GM23338 (cell line): ENCODE measurements at regions not wholly inside any gene's neighbourhood (a gene's known extent, or its start where the extent isn't known, plus 50 kb on each side); places are given as distances from the start of the nearest gene placed in this dataset.

Source experiments
- ATAC-seq: fragments of 200-7000 bp; cut with Tn5 transposase; 3 replicates; pipeline ENCODE4 v1.9.1; 2020
- DNase-seq: peaks from one replicate; pipeline ENCODE4 v3.0.0-alpha.2; 2015; ENCODE audit warnings: low spot score
- H2AFZ ChIP-seq: fragments of 200-600 bp; sonication (generic); 2 replicates; pipeline ENCODE4 v1.8.0; 2016; ENCODE audit warnings: antibody characterized with exemption, mild to moderate bottlenecking, moderate library complexity
- H3F3A ChIP-seq: fragments of 200-600 bp; sonication (generic); replicated peaks from 2 replicates; pipeline ENCODE4 v1.8.0; 2017; ENCODE audit warnings: antibody characterized with exemption, mixed run types, low read depth
- H3K27ac ChIP-seq: fragments of 200-600 bp; sonication (generic); 2 replicates; pipeline ENCODE4 v1.6.1; 2016; ENCODE audit warnings: low read depth
- H3K27me3 ChIP-seq: fragments of 200-600 bp; sonication (generic); 2 replicates; pipeline ENCODE4 v1.8.0; 2016; ENCODE audit warnings: mild to moderate bottlenecking, mixed run types, moderate library complexity; ENCODE audit not compliant: insufficient read depth
- H3K36me3 ChIP-seq: fragments of 200-600 bp; sonication (generic); 2 replicates; pipeline ENCODE4 v1.8.0; 2016; ENCODE audit warnings: mild to moderate bottlenecking; ENCODE audit not compliant: insufficient read depth
- H3K4me1 ChIP-seq: fragments of 200-600 bp; sonication (generic); 2 replicates; pipeline ENCODE4 v1.8.0; 2016; ENCODE audit warnings: mild to moderate bottlenecking, moderate library complexity; ENCODE audit not compliant: insufficient read depth
- H3K4me2 ChIP-seq: fragments of 200-600 bp; sonication (generic); 2 replicates; pipeline ENCODE4 v1.7.1; 2017; ENCODE audit warnings: mixed run types
- H3K4me3 ChIP-seq: fragments of 200-600 bp; sonication (generic); 2 replicates; pipeline ENCODE4 v1.6.1; 2016; ENCODE audit warnings: mixed run types
- H3K79me2 ChIP-seq: fragments of 200-600 bp; sonication (generic); replicated peaks from 2 replicates; pipeline ENCODE4 v1.8.0; 2017; ENCODE audit warnings: mild to moderate bottlenecking; ENCODE audit not compliant: insufficient read depth
- H3K9me2 ChIP-seq: fragments of 200-600 bp; sonication (generic); 2 replicates; pipeline ENCODE4 v1.8.0; 2017; ENCODE audit not compliant: insufficient read depth
- H4K20me1 ChIP-seq: fragments of 200-600 bp; sonication (generic); replicated peaks from 2 replicates; pipeline ENCODE4 v1.8.0; 2017; ENCODE audit warnings: mild to moderate bottlenecking; ENCODE audit not compliant: insufficient read depth
- H3K27ac Mint-ChIP-seq: 2 replicates; pipeline ENCODE4 v1.8.0; 2020; ENCODE audit warnings: inconsistent platforms, mild to moderate bottlenecking, moderate library complexity, mixed read lengths
- H3K27me3 Mint-ChIP-seq: 3 replicates; pipeline ENCODE4 v1.8.0; 2022; ENCODE audit warnings: low read depth, mild to moderate bottlenecking, moderate library complexity, mixed read lengths, inconsistent platforms; ENCODE audit not compliant: insufficient read depth, poor library complexity
- H3K36me3 Mint-ChIP-seq: 3 replicates; pipeline ENCODE4 v1.8.0; 2021; ENCODE audit warnings: low read depth, mild to moderate bottlenecking, inconsistent platforms, moderate library complexity, mixed read lengths
- H3K4me1 Mint-ChIP-seq: 3 replicates; pipeline ENCODE4 v1.8.0; 2020; ENCODE audit warnings: mild to moderate bottlenecking, inconsistent platforms, mixed read lengths
- H3K4me3 Mint-ChIP-seq: 3 replicates; pipeline ENCODE4 v1.8.0; 2021; ENCODE audit warnings: moderate library complexity, mild to moderate bottlenecking, inconsistent platforms, mixed read lengths
- H3K9me3 Mint-ChIP-seq: 3 replicates; pipeline ENCODE4 v1.8.0; 2020; ENCODE audit warnings: moderate library complexity, mild to moderate bottlenecking, inconsistent platforms, mixed read lengths
- CTCF ChIP-seq, 2 experiments: fragments of 200-600 bp in 1 of 2; sonication (generic) in 1 of 2; conservative IDR thresholded peaks; 2 replicates each; pipeline versions ENCODE4 v1.5.1 to v1.6.1; 2016 to 2017; ENCODE audit warnings: antibody characterized with exemption in 2 of 2, low read depth in 2 of 2, mild to moderate bottlenecking in 2 of 2, moderate library complexity in 1 of 2
- ETS1 ChIP-seq: IDR thresholded peaks from 2 replicates; pipeline ENCODE4 v1.6.1; 2016; ENCODE audit warnings: antibody characterized with exemption
- EZH2 ChIP-seq: fragments of 200-600 bp; sonication (generic); IDR thresholded peaks from one replicate; pipeline ENCODE4 v1.8.0; 2017; ENCODE audit warnings: antibody characterized with exemption, mild to moderate bottlenecking, low read depth; ENCODE audit not compliant: unreplicated experiment
- EZH2phosphoT487 ChIP-seq: fragments of 200-600 bp; sonication (generic); IDR thresholded peaks from one replicate; pipeline ENCODE4 v1.8.1; 2018; ENCODE audit warnings: antibody characterized with exemption; ENCODE audit not compliant: unreplicated experiment
- JUNB ChIP-seq: IDR thresholded peaks from one replicate; pipeline ENCODE4 v1.6.1; 2016; ENCODE audit warnings: antibody characterized with exemption; ENCODE audit not compliant: unreplicated experiment
- NANOG ChIP-seq: IDR thresholded peaks from 2 replicates; pipeline ENCODE4 v1.6.1; 2016; ENCODE audit warnings: antibody characterized with exemption, borderline replicate concordance
- REST ChIP-seq: IDR thresholded peaks from one replicate; pipeline ENCODE4 v1.6.1; 2018; ENCODE audit warnings: antibody characterized with exemption; ENCODE audit not compliant: unreplicated experiment
- ZNF331 ChIP-seq: fragments of 250-450 bp; sonication (Bioruptor Pico); IDR thresholded peaks from 2 replicates; pipeline ENCODE4 v1.5.0; 2020; ENCODE audit warnings: low read depth, mild to moderate bottlenecking, moderate library complexity
- ZNF462 ChIP-seq: fragments of 250-450 bp; sonication (Bioruptor Pico); IDR thresholded peaks from 2 replicates; pipeline ENCODE4 v1.5.0; 2020; ENCODE audit warnings: mild to moderate bottlenecking, moderate library complexity

GRCh38 chr18:46350598-46351159 is 246.5 kb downstream of the HAUS1 start (continued):
- TF ChIP-seq ETS1 (no peak), ZNF462 (CRISPR knock-in tag) (no peak)

GRCh38 chr18:46352520-46353250 is 248.5 kb downstream of the HAUS1 start:
- H3F3A ChIP-seq = no peaks in the 10 kb centered on the region
- H3K27me3 ChIP-seq = no peaks in the 10 kb centered on the region
- H4K20me1 ChIP-seq = no peaks in the 10 kb centered on the region; the same call in 1 of the 2 replicates
- H3K9me3 Mint-ChIP-seq = no peaks in the 10 kb centered on the region
- H3K4me2 ChIP-seq = no peak overlapping the region
- H3K27me3 Mint-ChIP-seq = peaks cover 8% of the 10 kb centered on the region
- H3K27ac Mint-ChIP-seq = no peak overlapping the region
- no peak overlapping the region for H3K4me3 ChIP-seq
- H3K4me1 ChIP-seq = no peaks in the 10 kb centered on the region
- no peak overlapping the region for H3K27ac ChIP-seq
- no peaks in the 10 kb centered on the region; the same call in 2 of the 3 replicates for H3K4me1 Mint-ChIP-seq
- H3K36me3 ChIP-seq = no peaks in the 10 kb centered on the region
- no peaks in the 10 kb centered on the region for H3K79me2 ChIP-seq
- H3K9me2 ChIP-seq = no peaks in the 10 kb centered on the region
- H3K4me3 Mint-ChIP-seq = no peak overlapping the region
- H3K36me3 Mint-ChIP-seq = no peaks in the 10 kb centered on the region; the same call in 2 of the 3 replicates
- ATAC-seq (no peak), DNase-seq (no peak)
- no peak overlapping the region for H2AFZ ChIP-seq
- no peak for TF ChIP-seq JUNB
- TF ChIP-seq REST = no peak
- no peak for TF ChIP-seq ZNF331 (CRISPR knock-in tag)
- TF ChIP-seq CTCF (conservative IDR thresholded peaks at IDR 0.05; ENCODE audit: low read depth in 2 of 2) = no peak
- no peak for TF ChIP-seq ETS1
- TF ChIP-seq NANOG = no peak
- no peak for TF ChIP-seq EZH2phosphoT487
- TF ChIP-seq EZH2 = no peak
